PC-9 (cell line): ENCODE measurements at regions not wholly inside any gene's neighbourhood (a gene's known extent, or its start where the extent isn't known, plus 50 kb on each side); places are given as distances from the start of the nearest gene placed in this dataset.

Source experiments
- CTCF ChIP-seq: fragments of 200-600 bp; sonication (generic); conservative IDR thresholded peaks from 2 replicates; pipeline ENCODE4 v1.6.1; 2017; ENCODE audit warnings: mixed run types, antibody characterized with exemption, mild to moderate bottlenecking, moderate library complexity
- EZH2 ChIP-seq: fragments of 200-600 bp; sonication (generic); IDR thresholded peaks from 2 replicates; pipeline ENCODE4 v1.8.0; 2017; ENCODE audit warnings: antibody characterized with exemption, low read depth

- TF ChIP-seq CTCF (no peak), EZH2 (no peak)
Observed at GRCh38 chr4:137630252-137630651, 98.0 kb upstream of the PCDH18 start.
